ENCODE measurements at regions not wholly inside any gene's neighbourhood (a gene's known extent, or its start where the extent isn't known, plus 50 kb on each side); places are given as distances from the start of the nearest gene placed in this dataset.
"Not testable (repeated sequence)": the region's sequence is repeated elsewhere in the genome, so short reads cannot be mapped to it uniquely, and the experiment has no call there.

DNA sequence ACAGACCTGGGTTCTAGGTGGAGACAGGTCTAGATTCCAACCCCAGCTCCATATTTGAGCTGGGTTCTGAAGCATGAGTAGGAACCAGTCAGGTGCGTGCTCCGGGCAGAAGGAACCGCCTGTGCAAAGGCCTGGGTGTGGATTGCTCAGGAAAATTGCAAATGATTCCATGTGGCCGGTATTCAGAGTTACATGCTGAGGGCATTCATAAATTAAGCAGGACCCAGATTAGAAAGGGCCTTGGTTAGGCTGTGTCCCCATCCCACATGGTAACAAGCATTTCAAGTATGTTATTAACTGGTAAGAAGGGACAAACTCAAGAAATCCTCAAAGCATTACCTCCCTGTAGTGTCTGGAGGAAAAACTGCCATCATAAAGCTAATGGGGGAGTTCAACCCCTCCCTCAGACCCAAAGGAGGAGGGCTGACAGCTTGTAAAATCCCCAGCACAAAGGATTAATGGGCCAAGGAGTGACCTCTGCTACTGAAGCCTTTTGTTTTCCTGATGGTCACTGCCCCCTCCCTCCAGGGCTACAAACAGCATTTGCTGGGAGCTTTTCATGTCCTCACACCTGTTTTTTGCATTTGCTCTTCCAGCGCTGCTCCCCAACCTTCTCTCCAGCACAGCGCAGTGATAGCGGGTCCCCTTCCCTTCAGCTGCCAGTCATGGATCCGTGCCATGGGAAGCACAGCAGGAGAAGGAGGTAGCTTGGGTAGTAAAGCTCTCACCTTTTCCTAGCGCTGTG lies 218.0 kb downstream of the C16orf95 start:
- FAIRE-seq: no peak

DNA sequence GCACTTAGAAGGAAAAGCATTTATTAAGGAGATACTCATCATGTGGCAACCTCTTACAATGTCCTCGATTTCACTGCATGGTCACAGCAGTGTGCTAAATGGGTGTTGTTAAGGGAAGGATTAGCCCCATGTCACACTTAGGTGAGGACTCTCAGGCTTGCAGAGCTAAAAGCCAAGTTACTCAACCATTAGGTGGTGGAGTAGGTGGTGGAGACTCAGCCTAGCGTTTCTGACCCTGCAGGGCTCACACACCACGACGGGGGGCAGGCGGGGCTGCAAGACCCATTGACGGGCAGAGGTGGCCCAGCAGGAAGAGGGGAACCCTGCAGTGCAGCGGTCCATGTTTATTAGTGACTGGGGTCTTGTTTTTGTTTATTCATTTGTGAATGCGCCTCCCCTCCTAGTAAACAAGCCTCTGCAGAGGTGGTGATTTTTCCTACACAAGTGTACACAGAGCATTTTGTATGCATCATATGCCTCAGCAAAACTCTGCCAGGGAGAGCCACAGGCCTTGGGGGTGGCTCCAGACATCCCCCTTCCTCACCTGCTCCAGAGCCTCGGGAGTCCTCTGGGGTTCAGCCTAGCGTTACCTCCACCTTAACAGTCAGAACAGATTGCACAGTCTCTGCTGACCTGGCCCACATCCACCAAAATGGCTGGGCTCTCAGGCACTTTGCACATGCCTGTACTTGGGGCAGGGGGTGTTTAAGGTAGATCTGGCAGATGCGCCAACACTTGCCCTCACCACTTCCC lies 216.7 kb downstream of the C16orf95 start:
- DNase-seq (ENCODE audit: insufficient read length, low spot score) (no peak), FAIRE-seq (no peak)

More for the DNA sequence above, 218.0 kb downstream of the C16orf95 start:
- DNase-seq (ENCODE audit: insufficient read length, low spot score): no peak

DNA sequence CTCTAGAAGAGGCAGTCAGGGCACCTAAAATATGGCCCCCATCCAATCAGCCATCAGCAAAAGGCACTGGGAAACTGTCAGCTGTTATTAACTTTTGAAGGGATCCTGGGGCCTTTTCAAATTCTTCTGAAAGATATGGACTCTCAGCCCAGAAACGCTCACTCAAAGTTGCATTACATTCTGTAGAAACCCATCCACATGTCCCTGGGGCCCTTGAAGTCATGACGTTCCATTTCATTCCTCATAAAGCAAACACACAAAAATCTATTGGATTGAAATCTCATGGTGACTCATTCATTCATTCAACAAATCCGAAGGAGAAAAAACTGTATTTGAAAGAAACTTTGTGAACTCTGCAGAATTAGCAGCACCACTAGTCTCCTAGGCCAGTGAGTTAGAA lies 215.3 kb downstream of the C16orf95 start:
- DNase-seq (ENCODE audit: insufficient read length, low spot score) (no peak), FAIRE-seq (no peak)

DNA sequence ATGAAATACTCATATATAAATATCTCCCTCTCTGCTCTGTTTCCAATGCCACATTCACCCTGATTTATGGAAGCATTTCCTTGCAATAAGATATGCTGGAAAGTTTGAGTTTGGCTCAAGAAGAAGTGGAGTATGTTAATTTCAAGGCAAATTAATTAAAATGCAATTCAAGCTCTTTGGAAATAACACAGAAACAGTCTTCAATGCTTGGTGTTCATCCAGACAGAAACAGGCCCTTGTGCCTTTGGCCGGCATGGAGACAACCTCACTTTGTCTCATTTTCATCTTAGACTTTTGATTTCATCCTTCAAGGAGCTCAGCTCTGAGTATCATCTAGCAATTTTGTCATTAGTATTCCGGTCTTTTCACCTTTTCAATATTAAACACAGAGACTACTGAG lies 210.0 kb downstream of the C16orf95 start:
- DNase-seq (ENCODE audit: insufficient read length, low spot score) (no peak), FAIRE-seq (no peak)

DNA sequence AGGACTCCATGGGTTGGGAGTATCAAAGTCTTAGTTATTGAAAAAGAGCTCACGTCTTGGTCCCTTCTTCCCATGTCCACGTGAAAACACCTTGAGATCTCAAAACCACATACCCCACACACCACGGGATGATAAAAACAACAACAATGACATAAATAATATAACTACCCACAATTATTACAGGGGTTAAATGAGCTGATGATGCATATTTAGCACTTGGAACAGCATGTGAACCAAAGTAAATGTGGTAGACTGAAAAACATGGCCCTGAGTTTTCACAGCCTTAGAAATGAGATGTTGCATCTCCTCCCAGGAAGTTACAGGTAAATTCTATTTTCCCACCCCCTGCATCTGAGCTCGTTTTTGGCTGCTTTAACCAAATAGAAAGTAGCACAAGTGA lies 208.9 kb downstream of the C16orf95 start:
- DNase-seq (ENCODE audit: insufficient read length, low spot score) (no peak), FAIRE-seq (no peak)

DNA sequence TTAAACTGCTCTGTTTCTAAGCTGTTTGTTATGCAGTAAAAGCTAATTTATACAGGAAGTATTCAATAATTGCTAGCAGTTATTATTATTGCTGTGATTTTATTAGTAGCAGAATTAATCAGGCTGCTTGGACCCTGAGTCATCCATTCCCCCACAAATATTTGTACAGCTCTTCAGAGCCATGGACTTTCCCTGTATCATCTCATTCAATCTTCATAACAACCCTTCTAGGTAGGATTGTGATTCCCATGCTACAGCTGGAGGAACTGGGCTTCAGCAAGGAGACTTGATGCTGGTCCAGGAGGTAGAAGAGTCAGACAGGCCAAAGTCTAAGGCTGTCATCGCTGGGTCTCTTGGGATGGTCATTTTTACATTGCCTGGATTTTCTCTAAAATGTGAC lies 208.3 kb downstream of the C16orf95 start:
- DNase-seq (ENCODE audit: insufficient read length, low spot score): no peak
- no peak for FAIRE-seq

DNA sequence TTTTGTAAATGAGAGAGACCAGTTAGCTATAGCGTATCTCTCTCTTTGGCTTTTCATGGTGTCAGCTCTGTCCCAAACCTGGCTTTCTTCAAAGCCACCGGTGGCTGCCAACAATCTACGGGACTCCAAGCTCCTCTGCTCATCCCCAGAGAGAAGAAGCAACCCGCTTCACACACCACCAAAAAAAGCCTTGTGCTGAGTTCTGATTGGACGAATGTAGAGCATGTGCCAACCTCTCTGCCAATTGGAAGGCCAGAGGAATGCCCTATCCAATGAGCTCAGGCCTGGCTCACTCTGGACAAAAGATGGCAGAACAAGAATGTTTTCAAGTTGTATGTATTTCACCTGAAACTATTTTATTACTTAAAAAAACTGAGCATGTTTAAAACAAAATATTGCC lies 202.4 kb downstream of the C16orf95 start:
- DNase-seq (ENCODE audit: insufficient read length, low spot score): no peak
- FAIRE-seq: no peak

DNA sequence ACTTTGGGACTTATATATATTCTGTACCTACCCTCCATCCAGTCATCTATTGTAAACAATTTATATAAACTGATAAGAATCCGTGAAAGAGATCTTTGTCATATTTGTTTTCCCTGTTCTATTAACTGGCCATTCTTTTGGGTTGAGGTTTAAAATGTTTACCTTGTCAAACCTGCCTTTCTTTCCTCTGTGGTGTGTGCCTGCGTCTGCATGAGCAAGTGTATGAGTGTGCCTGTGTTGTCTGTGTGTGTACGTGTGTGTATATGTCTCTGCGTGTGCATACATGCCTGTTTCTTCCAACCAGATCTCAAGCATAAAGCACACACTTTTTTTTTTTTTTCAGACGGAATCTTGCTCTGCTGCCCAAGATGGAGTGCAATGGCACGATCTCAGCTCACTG lies 201.5 kb downstream of the C16orf95 start:
- FAIRE-seq: peak; percentile 54
- no peak for DNase-seq (ENCODE audit: insufficient read length, low spot score)

DNA sequence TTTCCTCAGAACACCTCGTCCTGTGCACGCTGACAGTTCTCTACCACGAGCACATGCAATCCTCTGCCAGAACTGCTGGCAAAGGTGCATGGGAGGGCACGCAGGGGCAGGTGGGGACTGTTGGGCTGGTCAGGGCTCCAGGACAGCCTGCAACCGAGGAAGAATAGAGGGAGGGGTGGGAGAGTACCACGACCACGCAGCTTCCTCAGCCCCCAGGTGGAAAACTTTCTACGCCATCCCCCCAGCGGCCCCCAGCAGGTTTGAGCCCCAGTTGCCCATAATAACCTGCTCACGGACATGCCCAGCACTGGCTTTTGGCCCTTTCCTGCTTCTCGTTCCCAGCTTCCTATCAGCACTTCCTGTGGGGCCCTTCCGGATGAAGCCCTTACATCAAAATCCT lies 199.3 kb downstream of the C16orf95 start:
- no peak for DNase-seq (ENCODE audit: insufficient read length, low spot score)
- FAIRE-seq: no peak

DNA sequence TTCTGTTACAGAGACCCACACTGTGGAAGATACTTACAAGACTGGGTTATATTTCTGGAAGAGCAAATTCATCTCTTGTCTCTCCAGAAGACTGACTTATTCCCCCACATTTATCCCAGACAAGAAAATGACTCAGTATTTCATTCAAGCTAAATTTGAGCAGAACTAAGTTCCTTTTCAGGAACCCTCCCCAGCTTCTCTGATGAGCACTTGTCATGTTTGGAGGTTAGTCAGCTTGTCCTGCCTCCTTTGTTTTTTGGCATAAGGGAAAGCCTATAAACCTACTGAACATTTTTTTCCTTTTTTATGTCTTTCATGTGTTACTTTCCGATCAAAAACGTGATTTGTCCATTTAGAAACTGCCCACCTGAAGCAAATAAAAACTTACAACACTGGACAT lies 198.0 kb downstream of the C16orf95 start:
- FAIRE-seq (no peak), DNase-seq (ENCODE audit: insufficient read length, low spot score) (no peak)

DNA sequence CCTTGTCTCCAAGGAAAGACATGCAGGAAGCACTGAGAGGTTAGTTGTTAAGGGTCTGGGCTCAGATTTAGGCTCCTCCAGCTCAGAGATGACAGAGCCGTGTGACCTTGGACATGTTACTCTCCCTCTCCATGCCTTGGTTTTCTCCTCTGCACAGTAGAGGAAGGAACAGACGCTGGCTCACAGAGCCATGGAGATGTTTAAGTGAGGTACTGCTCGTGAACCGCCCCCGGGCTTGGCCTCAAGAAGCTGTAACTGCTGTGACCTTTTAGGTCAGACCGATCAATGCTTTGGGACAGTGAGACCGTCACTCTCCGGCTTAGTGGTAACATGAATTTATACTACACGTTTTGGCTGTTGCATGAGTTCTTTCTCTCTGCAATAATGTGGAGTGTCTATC lies 197.4 kb downstream of the C16orf95 start:
- FAIRE-seq: no peak
- DNase-seq (ENCODE audit: insufficient read length, low spot score): no peak

DNA sequence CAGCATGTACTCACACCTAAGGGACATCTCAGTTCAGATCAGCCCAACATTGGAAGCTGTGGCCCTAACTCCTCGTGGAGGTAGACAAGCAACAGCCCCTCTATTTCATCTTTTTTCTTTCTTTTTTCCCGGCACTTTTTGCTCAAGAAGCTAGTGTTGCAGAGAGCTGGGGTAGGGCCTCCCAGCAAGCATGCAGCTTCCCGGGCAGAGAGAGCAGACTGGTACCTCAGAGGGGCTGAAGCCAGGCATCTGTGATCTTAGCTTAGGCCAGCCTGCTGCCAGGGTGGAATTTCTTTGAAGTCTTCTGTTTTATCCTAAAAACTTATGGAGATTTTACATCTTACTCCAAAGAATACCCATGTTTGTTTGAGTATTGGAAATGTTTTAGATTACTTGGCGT lies 195.4 kb downstream of the C16orf95 start:
- DNase-seq (ENCODE audit: insufficient read length, low spot score) (no peak), FAIRE-seq (no peak)

DNA sequence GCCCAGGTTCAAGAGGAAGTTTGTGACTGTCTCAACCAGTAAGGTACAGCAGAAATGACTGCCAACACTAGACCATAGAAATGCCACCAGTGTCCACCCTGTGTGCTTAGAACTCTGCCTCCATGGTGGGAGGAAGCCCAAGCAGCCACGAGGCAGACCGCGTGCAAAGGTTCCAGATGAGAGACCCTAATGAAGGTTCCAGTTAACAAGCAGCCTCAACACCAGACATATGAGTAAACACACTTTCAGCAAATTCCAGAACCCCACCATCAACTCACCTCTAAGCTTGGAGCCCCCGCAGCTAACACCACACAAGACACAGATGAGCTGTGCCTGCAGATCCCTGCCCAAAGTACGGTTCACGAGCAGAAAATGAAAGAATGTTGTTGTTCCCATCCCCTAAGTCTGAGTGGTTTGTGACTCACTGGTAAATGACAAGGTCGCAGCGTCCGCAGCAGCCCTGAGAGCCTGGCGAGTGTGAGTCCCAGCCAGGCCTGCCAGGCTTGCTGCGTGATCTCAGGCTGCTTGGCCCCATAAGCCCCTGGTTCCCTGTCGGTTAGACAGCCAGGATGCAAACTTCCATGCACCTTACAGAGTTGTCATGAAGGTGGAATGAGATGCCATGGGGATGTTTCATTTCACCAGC lies 193.7 kb downstream of the C16orf95 start:
- DNase-seq (ENCODE audit: insufficient read length, low spot score) (peak; percentile 38), FAIRE-seq (peak; percentile 87)

DNA sequence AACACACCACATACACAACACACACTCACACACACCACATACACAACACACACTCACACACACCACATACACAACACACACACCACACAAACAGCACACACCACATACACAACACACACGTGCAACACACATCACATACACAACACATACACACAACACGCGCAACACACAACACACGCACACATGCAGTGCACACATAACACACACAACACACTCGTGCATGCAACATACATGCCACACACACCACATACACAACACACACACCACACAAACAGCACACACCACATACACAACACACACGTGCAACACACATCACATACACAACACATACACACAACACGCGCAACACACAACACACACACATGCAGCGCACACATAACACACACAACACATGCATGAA lies 192.8 kb downstream of the C16orf95 start:
- peak; percentile 100 for FAIRE-seq

DNA sequence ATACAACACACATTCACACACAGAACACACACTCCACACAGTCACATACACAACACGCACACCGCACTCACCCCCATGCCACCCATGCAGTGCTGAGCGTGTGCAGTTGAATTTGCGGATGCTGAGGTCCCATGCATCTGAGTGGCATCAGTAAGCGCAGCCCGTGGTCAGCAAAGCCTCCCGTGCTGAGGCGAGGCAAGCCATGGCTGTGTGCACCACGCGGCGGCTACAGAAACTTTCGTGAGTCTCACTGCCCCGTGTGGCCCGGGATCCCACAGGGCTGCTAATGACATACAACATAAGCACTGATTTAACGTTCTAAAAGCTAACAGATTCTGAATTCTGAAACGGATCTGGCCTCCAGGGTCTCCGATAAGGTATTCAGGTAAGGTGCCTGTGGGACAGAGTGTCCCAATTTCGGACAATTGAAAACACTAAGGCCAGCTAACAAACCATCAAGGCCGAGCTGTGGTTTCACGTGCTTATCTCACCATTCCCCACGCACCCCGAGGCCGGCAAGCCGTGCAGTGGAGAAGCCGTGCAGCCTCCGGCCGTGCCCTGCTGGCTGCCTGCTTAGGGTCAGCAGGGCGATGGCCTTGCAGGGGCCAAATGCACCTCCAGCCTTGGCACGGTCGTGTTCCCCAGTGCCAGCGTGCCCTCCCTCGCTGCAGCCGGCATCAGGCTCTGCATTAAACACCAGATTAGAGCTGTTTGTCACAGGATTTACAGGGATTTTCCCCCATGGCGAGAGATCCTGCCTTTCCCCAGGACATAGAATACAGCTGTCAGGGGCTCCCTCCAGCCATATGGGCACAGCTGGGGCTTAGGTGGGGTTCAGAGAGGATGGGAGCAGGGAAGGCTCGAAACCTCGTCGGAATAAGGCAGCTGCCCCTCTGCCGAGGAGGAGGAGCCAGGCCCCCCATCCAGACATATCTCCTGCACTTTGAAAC lies 191.7 kb downstream of the C16orf95 start:
- no peak for DNase-seq (ENCODE audit: insufficient read length, low spot score)
- FAIRE-seq: no peak

More for the DNA sequence above, 192.8 kb downstream of the C16orf95 start:
- not testable (repeated sequence) for DNase-seq (ENCODE audit: insufficient read length, low spot score)

DNA sequence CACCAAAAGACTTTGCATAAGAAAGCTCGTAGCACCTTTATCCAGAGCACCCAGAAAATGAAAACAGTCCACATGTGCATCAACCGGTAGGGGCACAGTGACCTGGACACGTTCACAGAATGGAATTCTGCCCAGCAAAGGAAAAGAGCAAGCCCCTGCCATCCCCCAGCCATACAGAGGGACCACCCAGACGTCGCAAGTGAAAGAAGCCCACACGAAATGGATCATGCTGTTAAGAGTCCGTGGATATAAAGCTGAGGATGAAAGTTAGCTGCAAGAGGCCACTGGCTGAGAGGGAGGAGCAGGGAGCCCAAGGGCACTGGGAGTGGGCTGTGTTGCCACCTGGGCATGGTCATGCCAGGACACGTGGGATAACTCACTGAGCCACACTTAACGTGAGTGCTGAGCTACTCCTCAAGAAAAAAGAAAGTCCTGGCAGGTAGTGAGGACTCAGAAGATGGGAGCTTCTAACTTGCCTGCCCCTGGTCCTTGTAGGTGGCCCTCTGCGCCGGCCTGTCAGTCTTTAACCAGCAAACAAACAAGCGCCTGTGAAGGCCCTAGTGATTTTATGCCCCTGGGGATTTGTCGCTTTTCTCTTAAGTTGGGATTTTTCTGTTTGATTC lies 190.7 kb downstream of the C16orf95 start:
- no peak for DNase-seq (ENCODE audit: insufficient read length, low spot score)
- FAIRE-seq: no peak

DNA sequence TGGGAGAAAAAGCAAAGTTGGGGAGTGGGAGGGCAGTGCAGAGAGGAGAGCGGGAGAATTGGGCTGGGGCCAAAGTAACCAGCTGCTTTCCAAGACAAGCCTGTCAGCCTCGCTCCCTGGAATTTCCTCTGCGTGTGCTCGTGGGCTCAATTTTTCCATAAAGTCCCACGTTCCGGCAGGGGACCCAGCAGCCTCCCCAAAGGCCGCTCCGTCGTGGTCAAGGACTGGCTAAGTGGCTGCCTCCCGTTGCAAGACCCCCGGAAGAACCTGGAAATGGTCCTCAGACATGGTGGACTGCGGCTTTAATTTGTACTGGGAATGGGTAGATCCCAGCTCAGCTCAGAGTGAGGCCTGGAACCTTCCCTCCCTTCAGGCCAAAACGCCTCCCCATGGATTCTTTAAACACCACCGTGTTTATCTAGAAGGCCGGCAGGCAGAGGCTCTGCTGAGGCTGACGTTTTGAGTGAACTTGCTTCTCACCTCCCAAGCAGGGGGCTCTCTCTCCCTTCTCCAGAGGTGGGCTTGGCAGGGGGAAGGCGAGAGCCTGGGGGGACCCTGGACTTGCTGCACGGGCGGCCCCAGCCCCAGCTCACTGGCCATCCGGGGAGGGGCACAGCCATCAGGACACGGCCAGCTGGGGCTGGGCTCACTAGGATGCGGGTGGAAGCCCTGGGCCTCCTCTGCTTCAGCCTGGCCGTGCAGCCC lies 190.0 kb downstream of the C16orf95 start:
- DNase-seq (ENCODE audit: insufficient read length, low spot score) (no peak), FAIRE-seq (no peak)

DNA sequence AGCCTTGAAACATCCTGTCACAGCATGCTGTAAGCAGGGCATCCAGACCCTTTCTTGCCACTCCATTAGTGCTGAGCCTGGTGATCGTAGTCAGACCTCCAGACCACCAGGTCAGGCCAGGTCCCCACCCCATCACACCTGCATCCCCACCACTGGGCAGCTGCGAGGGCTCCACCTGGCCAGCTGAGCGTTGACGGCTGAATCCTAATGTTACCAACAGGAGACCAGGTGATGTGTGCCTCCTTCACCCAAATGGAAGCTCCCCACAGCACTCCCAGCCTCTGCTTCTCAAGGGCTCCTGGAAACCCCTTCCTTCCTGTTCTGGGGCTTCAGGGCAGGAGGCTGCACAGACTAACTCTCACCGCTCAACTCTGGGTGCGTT lies 189.4 kb downstream of the C16orf95 start:
- no peak for DNase-seq (ENCODE audit: insufficient read length, low spot score)
- FAIRE-seq: no peak

DNA sequence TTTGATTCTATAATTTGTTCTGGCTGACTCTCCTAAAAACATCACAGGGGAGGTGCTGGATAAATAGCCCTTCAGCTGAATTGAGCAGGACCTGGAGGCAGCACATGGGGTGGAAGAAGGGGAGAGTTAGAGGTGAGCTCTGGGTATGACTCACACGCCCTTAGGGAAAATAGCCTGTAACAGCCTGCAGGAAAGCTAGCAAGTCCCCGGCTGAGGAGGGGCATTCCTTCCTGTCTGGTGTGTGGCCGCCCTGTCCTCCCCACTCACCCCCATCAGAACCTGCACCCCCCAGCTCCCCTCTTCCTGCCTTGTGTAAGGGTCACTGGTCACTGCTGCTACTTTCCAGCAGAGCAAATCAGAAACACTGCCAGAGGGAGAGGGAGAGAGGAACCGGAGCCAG lies 187.4 kb downstream of the C16orf95 start:
- peak; percentile 81 for DNase-seq (ENCODE audit: insufficient read length, low spot score)

More for the DNA sequence above, 187.4 kb downstream of the C16orf95 start:
- peak; percentile 57 for FAIRE-seq

Data from HTR-8/SVneo (cell line).